Hematopoietic multipotent progenitor cell (in vitro differentiated cells): ENCODE measurements at regions not wholly inside any gene's neighbourhood (a gene's known extent, or its start where the extent isn't known, plus 50 kb on each side); places are given as distances from the start of the nearest gene placed in this dataset. TPM values are rescaled to one million over a fixed set of nuclear protein-coding genes. Genes with fewer than 3 reads are reported as not detected.

Source experiments
- DNase-seq, 3 donors: peaks; one replicate each; pipeline ENCODE4 v3.0.0-alpha.2; 2011 to 2015; ENCODE audit warnings: low read depth in 2 of 3, low spot score in 2 of 3
- small RNA-seq: library from RNA; depleted of rRNA; stranded (forward); fragments of <200 nt; gene quantifications from one replicate; pipeline ENCODE3, GENCODE V24; 2012

DNA sequence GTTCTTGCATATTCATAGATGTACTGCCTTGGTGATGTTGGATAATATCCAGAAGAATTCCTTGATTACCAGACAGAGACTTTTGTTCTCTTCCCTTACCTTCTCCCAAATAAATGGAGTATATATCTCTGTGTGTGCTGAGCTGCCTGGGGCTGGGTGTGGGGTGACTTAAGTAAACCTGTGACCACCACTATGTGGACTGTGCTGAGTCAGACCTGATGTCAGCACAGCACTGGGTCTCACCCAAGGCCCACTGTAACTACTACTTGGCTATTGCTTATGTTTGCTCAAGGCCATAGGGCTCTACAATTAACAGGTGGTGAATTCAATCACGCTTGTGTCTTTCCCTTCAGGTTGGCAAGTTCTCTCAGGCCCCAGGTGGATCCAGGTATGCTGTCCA is 145.7 kb upstream of the MDGA2 start:
- DNase-seq: no peak

DNA sequence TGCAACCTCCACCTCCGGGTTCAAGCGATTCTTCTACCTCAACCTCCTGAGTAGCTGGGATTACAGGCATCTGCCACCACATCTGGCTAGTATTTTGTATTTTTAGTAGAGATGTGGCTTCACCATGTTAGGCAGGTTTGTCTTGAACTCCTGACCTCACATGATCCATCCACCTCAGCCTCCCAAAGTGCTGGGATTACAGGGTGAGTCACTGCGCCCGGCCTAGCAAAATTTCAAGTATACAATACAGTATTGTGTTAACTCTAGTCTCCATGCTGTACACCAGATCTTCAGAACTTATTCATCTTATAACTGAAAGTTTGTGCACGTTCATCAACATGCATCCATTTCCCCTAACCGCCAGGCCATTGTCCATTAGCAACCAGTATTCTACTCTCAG is 115.1 kb upstream of the MDGA2 start:
- DNase-seq: no peak

DNA sequence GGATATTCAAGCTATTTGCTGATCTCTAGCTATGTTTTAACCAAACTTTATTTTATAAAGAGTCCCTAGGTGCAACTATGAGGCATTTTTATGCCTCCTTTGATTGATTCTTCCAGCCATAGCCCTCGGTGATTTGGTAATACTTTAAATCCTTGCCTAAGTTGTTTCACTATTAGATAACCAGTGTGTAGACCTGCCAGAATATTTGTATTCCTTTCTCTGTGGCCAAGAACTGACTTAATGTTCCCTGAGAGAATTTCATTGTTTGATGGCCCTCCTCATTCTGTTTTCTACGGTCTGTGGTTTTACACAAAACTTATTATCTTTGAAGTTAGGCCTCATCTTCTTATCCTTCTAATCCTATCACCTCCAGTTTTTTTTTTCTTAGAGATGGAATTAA is 109.7 kb upstream of the MDGA2 start:
- DNase-seq: no peak

DNA sequence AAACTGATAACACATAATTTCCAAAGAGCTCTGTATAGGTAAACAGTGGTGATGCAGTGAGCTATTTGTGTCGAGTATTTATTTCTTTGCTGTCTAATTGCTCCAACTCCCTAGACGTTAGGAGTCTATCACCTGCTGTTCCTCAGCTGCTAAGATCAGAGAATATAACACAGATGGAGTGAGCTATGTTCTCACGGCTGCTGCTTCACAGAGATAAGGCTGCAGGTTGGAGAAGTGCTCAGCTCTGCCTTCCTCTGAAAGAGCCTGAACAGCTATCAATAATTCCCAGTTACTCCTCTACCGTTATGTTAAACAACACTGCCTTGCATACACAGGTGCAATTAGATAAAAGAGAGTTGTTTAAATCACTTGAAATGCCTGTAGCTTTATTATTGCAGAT is 103.2 kb upstream of the MDGA2 start:
- no peak for DNase-seq

DNA sequence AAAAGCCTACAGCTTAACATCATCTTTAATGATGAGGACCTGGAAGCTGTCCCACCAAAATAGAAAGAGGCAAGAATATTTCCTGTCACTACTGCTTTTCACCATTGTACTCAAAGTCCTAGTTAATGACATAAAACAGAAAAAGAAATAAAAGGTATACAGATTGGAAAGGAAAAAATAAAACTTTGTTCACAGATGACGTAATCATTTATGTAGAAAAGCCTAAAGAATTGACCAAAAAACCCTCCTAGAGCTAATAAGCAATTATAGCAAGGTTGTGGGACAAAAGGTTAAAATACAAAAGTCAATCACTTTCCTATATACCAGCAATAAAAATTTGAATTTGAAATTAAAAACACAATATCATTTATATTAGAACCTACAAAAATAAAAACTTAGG is 97.2 kb upstream of the MDGA2 start:
- no peak for DNase-seq

DNA sequence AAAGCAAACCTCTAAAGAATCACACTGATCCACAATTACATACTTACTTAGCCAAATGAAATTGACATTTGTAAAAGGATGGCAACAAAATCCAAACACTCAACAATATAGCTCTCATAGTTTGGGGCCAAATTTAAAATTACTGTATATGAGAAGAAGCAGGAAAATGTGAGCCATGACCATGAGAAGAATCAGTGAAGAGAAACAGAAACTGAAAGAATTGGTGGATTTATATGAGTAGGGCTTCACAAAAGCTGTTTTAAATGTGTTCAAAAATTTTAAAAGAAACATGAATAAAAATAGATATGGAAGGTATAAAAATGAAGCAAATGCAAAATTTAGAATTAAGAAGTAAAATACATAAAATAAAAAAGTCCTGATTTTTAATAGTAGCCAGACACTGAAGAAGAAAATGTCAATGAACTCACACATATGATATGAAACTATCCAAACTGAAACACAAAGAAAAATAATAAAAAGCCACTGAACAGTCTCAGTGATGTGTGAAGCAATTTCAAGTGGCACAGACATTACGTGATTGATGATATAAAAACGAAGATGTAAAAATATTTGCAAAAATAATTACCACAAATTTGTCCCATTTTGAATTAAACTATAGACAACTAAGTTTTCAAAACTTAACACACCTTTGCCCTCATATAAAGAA is 87.9 kb upstream of the MDGA2 start:
- no peak for DNase-seq

DNA sequence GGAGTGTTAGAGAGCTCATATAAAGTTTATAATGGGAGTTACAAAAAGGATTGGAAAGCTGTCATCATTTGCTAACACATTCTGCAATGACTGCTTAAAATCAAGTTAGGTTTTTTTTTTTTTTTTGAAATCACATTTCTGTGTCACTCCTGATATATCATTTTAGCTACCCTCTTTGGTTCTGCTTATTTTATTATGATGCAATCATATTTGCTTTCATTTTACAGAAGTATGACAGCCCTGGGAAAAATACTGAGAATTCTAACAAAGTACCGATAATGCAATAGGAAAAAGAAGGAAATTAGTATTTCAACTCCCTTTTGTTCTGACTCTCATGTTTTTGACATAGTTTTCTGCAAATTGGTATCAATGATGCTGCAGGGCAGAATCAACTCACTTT is 71.6 kb upstream of the MDGA2 start:
- no peak for DNase-seq

DNA sequence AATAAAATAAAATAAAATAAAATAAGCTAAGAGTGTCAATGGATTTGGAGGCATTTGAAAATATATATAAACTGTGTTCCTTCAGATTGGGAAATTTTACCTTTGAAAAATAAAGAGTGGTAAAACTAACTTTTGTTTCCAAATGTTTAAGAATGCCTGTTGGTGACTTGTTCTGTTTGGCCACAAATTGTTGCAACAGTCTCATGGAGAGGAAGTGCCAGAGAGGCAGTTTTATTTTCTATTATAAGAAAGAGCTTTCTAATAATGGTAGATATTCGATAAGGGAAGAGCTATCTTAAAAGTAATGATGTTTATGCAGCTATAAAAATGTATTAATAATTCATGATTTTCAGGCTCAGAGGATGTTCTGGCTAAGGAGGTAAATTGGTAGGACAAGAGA is 68.8 kb upstream of the MDGA2 start:
- DNase-seq: no peak

DNA sequence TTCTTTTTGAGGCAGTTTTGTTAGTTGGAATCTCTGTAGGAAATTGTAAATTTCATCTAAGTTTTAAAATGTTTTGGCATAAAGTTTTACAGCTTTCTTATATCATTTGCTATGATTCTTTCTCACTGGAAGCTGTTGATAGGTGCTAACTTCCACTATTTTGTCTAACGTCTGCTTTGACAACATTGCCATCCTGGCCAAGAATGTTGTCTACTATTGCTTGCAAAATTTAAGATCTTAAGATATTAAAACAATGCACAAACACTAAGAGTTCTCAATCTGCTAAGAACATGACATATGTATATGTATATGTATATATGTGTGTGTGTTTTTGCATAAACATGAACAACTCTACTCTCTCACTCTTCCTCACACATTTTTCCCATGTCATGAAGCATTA is 64.1 kb upstream of the MDGA2 start:
- no peak for DNase-seq

DNA sequence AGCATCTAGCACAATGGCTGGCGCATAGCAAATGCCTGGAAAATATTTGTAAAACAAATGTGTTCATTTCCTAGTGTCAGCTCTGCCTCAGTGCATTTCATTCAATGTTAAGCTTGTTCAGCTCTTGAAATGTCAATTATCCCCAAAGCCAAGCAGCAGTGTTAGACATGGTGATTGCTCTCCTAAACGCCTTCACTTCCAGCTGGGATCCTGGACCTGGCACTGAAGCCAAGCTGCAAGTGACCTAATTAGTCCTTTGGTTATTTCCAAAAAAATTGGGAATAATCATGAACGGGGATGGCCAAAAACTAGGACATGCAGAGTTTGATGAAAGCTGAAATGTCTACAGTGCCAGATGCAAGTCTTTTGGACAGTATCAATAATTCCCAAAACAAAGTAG is 54.9 kb upstream of the MDGA2 start:
- no peak for DNase-seq

Small RNAs in the stretch of these regions (small RNA-seq; reads per million reads assigned to genes)
- gene AL121576.1: not detected
- not detected for gene AL512360.1
- gene MIR548Y: not detected
- gene RNU6-297P: not detected
